ENCODE measurements at regions not wholly inside any gene's neighbourhood (a gene's known extent, or its start where the extent isn't known, plus 50 kb on each side); places are given as distances from the start of the nearest gene placed in this dataset.
A peak's percentile ranks its signal among the peaks of the same experiment; 100 is the strongest.

- no peak for DNase-seq (ENCODE audit: low read depth)
These were observed 677.1 kb upstream of the NR2F2 start for GRCh38 chr15:95653361-95653805.

- DNase-seq (ENCODE audit: low read depth): no peak
These were observed 675.4 kb upstream of the NR2F2 start for GRCh38 chr15:95655089-95655607.

- DNase-seq (ENCODE audit: low read depth): no peak
These were observed 673.9 kb upstream of the NR2F2 start for GRCh38 chr15:95656595-95656994.

- DNase-seq (ENCODE audit: low read depth): no peak
These were observed 671.7 kb upstream of the NR2F2 start for GRCh38 chr15:95658799-95659198.

GRCh38 chr15:95659656-95660055 is 670.8 kb upstream of the NR2F2 start:
- no peak for DNase-seq (ENCODE audit: low read depth)

- no peak for DNase-seq (ENCODE audit: low read depth)
These were observed 667.9 kb upstream of the NR2F2 start for GRCh38 chr15:95662638-95663037.

GRCh38 chr15:95663156-95664100 is 667.1 kb upstream of the NR2F2 start:
- DNase-seq (ENCODE audit: low read depth): no peak

- DNase-seq (ENCODE audit: low read depth): no peak
These were observed 666.0 kb upstream of the NR2F2 start for GRCh38 chr15:95664450-95664849.

- DNase-seq (ENCODE audit: low read depth): no peak
These were observed 661.2 kb upstream of the NR2F2 start for GRCh38 chr15:95669146-95669922.

GRCh38 chr15:95674031-95674430 is 656.5 kb upstream of the NR2F2 start:
- DNase-seq (ENCODE audit: low read depth): no peak

- DNase-seq (ENCODE audit: low read depth): no peak
These were observed 654.0 kb upstream of the NR2F2 start for GRCh38 chr15:95676500-95676899.

GRCh38 chr15:95679847-95680582 is 650.5 kb upstream of the NR2F2 start:
- no peak for DNase-seq (ENCODE audit: low read depth)

GRCh38 chr15:95680728-95681127 is 649.8 kb upstream of the NR2F2 start:
- DNase-seq (ENCODE audit: low read depth): no peak

- no peak for DNase-seq (ENCODE audit: low read depth)
These were observed 648.5 kb upstream of the NR2F2 start for GRCh38 chr15:95681836-95682544.

- no peak for DNase-seq (ENCODE audit: low read depth)
These were observed 646.4 kb upstream of the NR2F2 start for GRCh38 chr15:95684126-95684525.

GRCh38 chr15:95684693-95685115 is 645.8 kb upstream of the NR2F2 start:
- peak; percentile 31 for DNase-seq (ENCODE audit: low read depth)

GRCh38 chr15:95687061-95687460 is 643.4 kb upstream of the NR2F2 start:
- DNase-seq (ENCODE audit: low read depth): no peak

GRCh38 chr15:95687686-95688085 is 642.8 kb upstream of the NR2F2 start:
- DNase-seq (ENCODE audit: low read depth): no peak

- DNase-seq (ENCODE audit: low read depth): no peak
These were observed 639.7 kb upstream of the NR2F2 start for GRCh38 chr15:95690631-95691340.

GRCh38 chr15:95693917-95694316 is 636.6 kb upstream of the NR2F2 start:
- no peak for DNase-seq (ENCODE audit: low read depth)

- DNase-seq (ENCODE audit: low read depth): no peak
These were observed 632.3 kb upstream of the NR2F2 start for GRCh38 chr15:95698230-95698629.
